PFSK-1 (cell line): ENCODE measurements at regions not wholly inside any gene's neighbourhood (a gene's known extent, or its start where the extent isn't known, plus 50 kb on each side); places are given as distances from the start of the nearest gene placed in this dataset.

Source experiments
- FOXP2 ChIP-seq: optimal IDR thresholded peaks from 2 replicates; pipeline ENCODE3; 2011; ENCODE audit warnings: borderline replicate concordance, control low read depth, inconsistent platforms; ENCODE audit not compliant: insufficient read depth; ENCODE audit errors: extremely low read length, extremely low read depth
- POLR2AphosphoS5 ChIP-seq: IDR thresholded peaks from 2 replicates; pipeline ENCODE4 v1.6.1; 2012; ENCODE audit warnings: low read depth, mild to moderate bottlenecking, control low read depth, low read length, moderate library complexity
- SIN3A ChIP-seq: IDR thresholded peaks from 2 replicates; pipeline ENCODE4 v1.6.1; 2012; ENCODE audit warnings: mild to moderate bottlenecking, low read length, moderate library complexity, borderline replicate concordance; ENCODE audit not compliant: insufficient read depth
- TAF1 ChIP-seq: IDR thresholded peaks from 2 replicates; pipeline ENCODE4 v1.6.1; 2012; ENCODE audit warnings: low read length, control low read depth, borderline replicate concordance; ENCODE audit not compliant: insufficient read depth
- TF ChIP-seq, protein P1 (sequence below), 2 experiments: IDR thresholded peaks; 2 replicates each; pipeline versions ENCODE4 v1.6.1 to v1.8.0; 2011 to 2012; ENCODE audit warnings: low read depth in 2 of 2, low read length in 2 of 2, control low read depth in 1 of 2, inconsistent platforms in 1 of 2, mild to moderate bottlenecking in 1 of 2, moderate library complexity in 1 of 2; ENCODE audit not compliant: insufficient read depth in 1 of 2

DNA sequence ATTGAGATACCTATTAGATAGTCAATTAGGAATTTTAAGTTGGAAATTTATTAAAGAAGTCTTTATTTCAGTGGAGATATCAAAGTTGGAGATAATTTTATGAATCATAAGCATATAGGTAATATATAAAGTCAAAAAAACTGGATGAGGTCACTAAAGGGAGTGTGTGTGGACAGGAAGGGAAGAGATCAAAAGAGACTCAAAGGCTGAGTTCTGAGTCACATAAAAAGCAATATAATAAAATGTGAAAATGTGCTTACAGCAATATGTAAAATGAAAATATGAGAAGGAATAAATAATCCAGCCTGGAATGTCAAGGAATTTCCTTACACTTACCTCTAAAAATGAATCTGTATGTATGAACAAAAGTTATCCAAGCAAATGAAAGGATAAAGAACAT is 583.3 kb upstream of the SORCS1 start:
- TF ChIP-seq SIN3A (no peak), FOXP2 (no peak), POLR2AphosphoS5 (no peak), TAF1 (no peak)
- TF ChIP-seq, protein P1, sequence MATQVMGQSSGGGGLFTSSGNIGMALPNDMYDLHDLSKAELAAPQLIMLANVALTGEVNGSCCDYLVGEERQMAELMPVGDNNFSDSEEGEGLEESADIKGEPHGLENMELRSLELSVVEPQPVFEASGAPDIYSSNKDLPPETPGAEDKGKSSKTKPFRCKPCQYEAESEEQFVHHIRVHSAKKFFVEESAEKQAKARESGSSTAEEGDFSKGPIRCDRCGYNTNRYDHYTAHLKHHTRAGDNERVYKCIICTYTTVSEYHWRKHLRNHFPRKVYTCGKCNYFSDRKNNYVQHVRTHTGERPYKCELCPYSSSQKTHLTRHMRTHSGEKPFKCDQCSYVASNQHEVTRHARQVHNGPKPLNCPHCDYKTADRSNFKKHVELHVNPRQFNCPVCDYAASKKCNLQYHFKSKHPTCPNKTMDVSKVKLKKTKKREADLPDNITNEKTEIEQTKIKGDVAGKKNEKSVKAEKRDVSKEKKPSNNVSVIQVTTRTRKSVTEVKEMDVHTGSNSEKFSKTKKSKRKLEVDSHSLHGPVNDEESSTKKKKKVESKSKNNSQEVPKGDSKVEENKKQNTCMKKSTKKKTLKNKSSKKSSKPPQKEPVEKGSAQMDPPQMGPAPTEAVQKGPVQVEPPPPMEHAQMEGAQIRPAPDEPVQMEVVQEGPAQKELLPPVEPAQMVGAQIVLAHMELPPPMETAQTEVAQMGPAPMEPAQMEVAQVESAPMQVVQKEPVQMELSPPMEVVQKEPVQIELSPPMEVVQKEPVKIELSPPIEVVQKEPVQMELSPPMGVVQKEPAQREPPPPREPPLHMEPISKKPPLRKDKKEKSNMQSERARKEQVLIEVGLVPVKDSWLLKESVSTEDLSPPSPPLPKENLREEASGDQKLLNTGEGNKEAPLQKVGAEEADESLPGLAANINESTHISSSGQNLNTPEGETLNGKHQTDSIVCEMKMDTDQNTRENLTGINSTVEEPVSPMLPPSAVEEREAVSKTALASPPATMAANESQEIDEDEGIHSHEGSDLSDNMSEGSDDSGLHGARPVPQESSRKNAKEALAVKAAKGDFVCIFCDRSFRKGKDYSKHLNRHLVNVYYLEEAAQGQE (IDR thresholded peaks at IDR 0.05; ENCODE audit: insufficient read depth in 1 of 2, low read depth in 2 of 2, low read length in 2 of 2), result no peak

DNA sequence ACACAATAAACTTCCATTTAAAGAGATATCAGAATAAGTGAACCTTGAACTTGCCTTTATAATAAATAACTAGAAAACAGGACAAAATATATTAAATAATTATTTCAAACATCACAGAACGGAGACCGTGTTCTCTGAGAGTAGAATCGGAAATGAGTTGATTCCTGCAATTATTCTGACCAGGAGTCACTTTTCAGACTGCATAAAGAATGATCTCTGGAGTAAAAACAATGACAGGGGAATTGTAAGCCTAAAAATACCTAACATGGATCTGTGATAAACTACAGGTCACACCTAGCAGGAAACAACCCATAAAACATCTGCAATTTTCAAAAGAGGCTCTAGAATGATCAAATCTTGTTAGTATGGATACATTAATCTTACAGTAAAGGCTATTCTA is 577.5 kb upstream of the SORCS1 start:
- TF ChIP-seq SIN3A, result no peak
- TF ChIP-seq, protein P1 (IDR thresholded peaks at IDR 0.05; ENCODE audit: insufficient read depth in 1 of 2, low read depth in 2 of 2, low read length in 2 of 2), result no peak
- no peak for TF ChIP-seq FOXP2
- no peak for TF ChIP-seq POLR2AphosphoS5
- no peak for TF ChIP-seq TAF1

DNA sequence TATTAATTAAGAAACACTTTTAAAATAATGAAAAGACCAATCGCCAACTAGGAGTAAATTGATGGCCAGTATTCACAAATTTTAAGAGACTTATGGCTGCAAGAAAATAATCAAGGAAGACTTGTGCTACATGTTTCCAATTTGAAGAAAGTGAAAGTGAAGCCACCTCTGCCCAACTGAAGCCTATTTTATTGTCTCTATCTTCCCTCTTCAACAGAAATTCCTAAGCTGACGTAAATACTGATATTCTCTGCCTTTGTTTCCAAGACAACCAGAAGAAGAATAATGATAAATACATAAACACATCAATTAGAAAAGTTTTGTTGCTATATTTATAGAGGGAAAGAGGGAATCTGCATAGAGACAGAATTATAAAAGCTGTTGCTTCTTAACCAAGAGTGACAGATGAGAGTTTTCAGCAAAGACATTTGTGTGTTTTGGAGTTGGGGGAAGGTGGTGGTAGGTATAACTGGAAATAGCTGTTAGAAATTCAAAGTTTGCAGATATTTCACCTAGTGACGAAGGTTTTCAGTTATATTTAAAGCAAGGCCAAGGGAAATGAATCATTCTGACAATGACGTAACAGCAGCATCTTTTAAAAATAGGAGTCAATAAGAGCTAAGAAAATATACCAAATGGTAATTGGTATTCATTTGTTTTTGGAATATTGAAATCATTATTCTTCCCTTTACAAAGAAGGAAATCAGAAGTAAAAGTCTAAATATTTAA is 576.6 kb upstream of the SORCS1 start:
- TF ChIP-seq SIN3A, result no peak
- TF ChIP-seq POLR2AphosphoS5, result no peak
- no peak for TF ChIP-seq TAF1
- no peak for TF ChIP-seq FOXP2

DNA sequence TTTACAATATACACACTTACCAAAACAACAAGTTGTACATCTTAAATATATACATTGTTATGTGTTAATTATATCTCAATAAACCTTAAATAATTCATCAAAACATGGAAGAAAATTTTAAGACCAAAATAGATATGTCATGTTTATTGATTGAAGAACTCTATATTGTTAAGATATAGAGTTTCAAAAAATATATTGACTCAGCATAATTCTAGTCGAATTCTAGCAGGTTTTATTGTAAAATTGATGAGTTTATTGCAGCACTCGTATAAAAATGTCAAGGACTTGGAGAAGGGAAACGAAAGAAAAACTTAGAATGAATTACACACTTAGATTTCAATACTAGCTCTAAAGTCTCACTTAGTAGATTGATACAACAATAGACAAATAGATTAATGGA is 575.4 kb upstream of the SORCS1 start:
- TF ChIP-seq TAF1 (no peak), FOXP2 (no peak), POLR2AphosphoS5 (no peak), SIN3A (no peak)
- TF ChIP-seq, protein P1 (IDR thresholded peaks at IDR 0.05; ENCODE audit: insufficient read depth in 1 of 2, low read depth in 2 of 2, low read length in 2 of 2), result no peak

DNA sequence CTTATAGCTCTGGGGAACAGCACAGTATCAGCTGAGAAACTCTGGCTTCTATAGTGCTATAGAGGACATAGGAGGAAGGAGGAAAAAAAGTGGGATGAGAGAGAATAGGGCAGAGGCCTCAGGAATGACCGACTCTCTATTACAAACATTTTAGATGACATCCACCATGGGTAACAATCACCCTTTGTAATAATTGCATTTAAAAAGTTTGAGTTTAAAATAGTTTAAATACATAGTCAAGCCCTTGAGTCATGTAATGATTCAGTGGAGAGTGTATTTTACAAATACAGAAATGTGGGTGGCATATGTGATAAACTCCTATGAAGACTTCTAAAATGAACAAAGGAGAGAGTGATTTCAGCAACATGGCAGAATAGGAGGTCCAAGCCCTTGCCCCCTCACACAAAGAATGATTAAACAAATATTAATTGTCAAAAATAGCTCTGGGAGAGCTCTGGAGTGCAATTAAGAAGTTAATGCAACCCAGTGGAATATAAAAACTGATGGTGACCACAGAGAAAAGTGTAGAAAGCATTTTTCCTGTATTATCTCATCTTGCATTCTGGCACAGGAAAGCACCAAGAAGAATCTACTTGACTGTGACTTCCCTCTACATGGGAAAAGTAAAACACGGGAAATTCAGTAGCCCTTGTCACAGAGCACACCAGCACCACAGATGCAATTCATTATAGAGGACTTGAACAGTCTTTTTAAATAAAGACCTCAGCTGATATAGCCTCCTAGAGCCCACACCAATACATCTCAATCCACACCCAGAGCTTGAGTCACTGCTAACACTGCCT is 569.0 kb upstream of the SORCS1 start:
- TF ChIP-seq, protein P1 (IDR thresholded peaks at IDR 0.05; ENCODE audit: insufficient read depth in 1 of 2, low read depth in 2 of 2, low read length in 2 of 2), result no peak
- TF ChIP-seq POLR2AphosphoS5 (no peak), SIN3A (no peak), FOXP2 (no peak), TAF1 (no peak)
